Smooth muscle cell (in vitro differentiated cells): ENCODE measurements at regions not wholly inside any gene's neighbourhood (a gene's known extent, or its start where the extent isn't known, plus 50 kb on each side); places are given as distances from the start of the nearest gene placed in this dataset.

Experiments used
- DNase-seq: peaks from one replicate; lab custom pipeline; 2025; ENCODE audit not compliant: unreplicated experiment; lab: John Stamatoyannopoulos, UW
- H2AFZ ChIP-seq: fragments of 200-600 bp; sonication (generic); 2 replicates; pipeline ENCODE4 v1.6.0; 2016; ENCODE audit warnings: antibody characterized with exemption, low read depth, mild to moderate bottlenecking
- H3F3A ChIP-seq: fragments of 200-600 bp; sonication (generic); 2 replicates; pipeline ENCODE4 v1.6.0; 2017; ENCODE audit warnings: antibody characterized with exemption, low read depth
- H3K27ac ChIP-seq: fragments of 200-600 bp; sonication (generic); 2 replicates; pipeline ENCODE4 v1.5.1; 2016; ENCODE audit warnings: low read depth, mild to moderate bottlenecking
- H3K27me3 ChIP-seq: fragments of 200-600 bp; sonication (generic); 2 replicates; pipeline ENCODE4 v1.6.1; 2016; ENCODE audit warnings: low read depth, mild to moderate bottlenecking
- H3K36me3 ChIP-seq: fragments of 200-600 bp; sonication (generic); 2 replicates; pipeline ENCODE4 v1.5.1; 2016; ENCODE audit warnings: low read depth
- H3K4me1 ChIP-seq: fragments of 200-600 bp; sonication (generic); 2 replicates; pipeline ENCODE4 v1.5.1; 2016; ENCODE audit warnings: low read depth
- H3K4me2 ChIP-seq: fragments of 200-600 bp; sonication (generic); 2 replicates; pipeline ENCODE4 v1.6.0; 2016; ENCODE audit warnings: mild to moderate bottlenecking
- H3K4me3 ChIP-seq: fragments of 200-600 bp; sonication (generic); 2 replicates; pipeline ENCODE4 v1.5.1; 2016; ENCODE audit warnings: mild to moderate bottlenecking
- H3K79me2 ChIP-seq: fragments of 200-600 bp; sonication (generic); 2 replicates; pipeline ENCODE4 v1.6.0; 2016; ENCODE audit warnings: low read depth, mild to moderate bottlenecking
- H3K9ac ChIP-seq: fragments of 200-600 bp; sonication (generic); 2 replicates; pipeline ENCODE4 v1.6.0; 2016; ENCODE audit warnings: low read depth
- H3K9me3 ChIP-seq: fragments of 200-600 bp; sonication (generic); replicated peaks from 2 replicates; pipeline ENCODE4 v1.5.1; 2016; ENCODE audit warnings: low read depth
- H4K20me1 ChIP-seq: fragments of 200-600 bp; sonication (generic); 2 replicates; pipeline ENCODE4 v1.6.0; 2016; ENCODE audit warnings: low read depth
- CTCF ChIP-seq: fragments of 200-600 bp; sonication (generic); IDR thresholded peaks from 2 replicates; pipeline ENCODE4 v1.5.1; 2017; ENCODE audit warnings: borderline replicate concordance, mild to moderate bottlenecking, antibody characterized with exemption; ENCODE audit not compliant: insufficient read depth, poor library complexity, severe bottlenecking
- WGBS: methylation state at CpG from one replicate; pipeline ENCODE4 v1.1.7; 2016; ENCODE audit warnings: low lambda C conversion rate; 5-methylcytosine and 5-hydroxymethylcytosine counted together

- no peaks in the 10 kb centered on the region for H3K9me3 ChIP-seq
- no peaks in the 10 kb centered on the region for H3K4me1 ChIP-seq
- no peaks in the 10 kb centered on the region for H3K27me3 ChIP-seq
- no peak for TF ChIP-seq CTCF
- no peak overlapping the region for H3K27ac ChIP-seq
- H3K4me2 ChIP-seq, result no peak overlapping the region
- H3F3A ChIP-seq, result no peaks in the 10 kb centered on the region
- H3K36me3 ChIP-seq, result no peaks in the 10 kb centered on the region
- no peaks in the 10 kb centered on the region for H3K79me2 ChIP-seq
- H3K9ac ChIP-seq, result no peak overlapping the region
- DNase-seq, result no peak
- H4K20me1 ChIP-seq, result no peaks in the 10 kb centered on the region
- WGBS, result 86% methylated on average over 2 of the region's 2 CpGs
- H2AFZ ChIP-seq, result no peak overlapping the region
- H3K4me3 ChIP-seq, result no peak overlapping the region
Measured at GRCh38 chr22:23408321-23408720, 171.8 kb downstream of the IGLL1 start.

GRCh38 chr22:23405366-23405851 is 174.7 kb downstream of the IGLL1 start:
- no peak overlapping the region for H3K9ac ChIP-seq
- no peaks in the 10 kb centered on the region for H3K4me1 ChIP-seq
- no peaks in the 10 kb centered on the region for H3K9me3 ChIP-seq
- no peak overlapping the region for H3K27ac ChIP-seq
- H3K4me2 ChIP-seq, result no peak overlapping the region
- no peaks in the 10 kb centered on the region for H3K36me3 ChIP-seq
- no peaks in the 10 kb centered on the region for H3K27me3 ChIP-seq
- WGBS, result 60% methylated on average over 14 of the region's 16 CpGs
- H2AFZ ChIP-seq, result no peak overlapping the region
- no peak for TF ChIP-seq CTCF
- no peak overlapping the region for H3K4me3 ChIP-seq
- H3F3A ChIP-seq, result no peaks in the 10 kb centered on the region
- H4K20me1 ChIP-seq, result no peaks in the 10 kb centered on the region
- DNase-seq, result no peak
- H3K79me2 ChIP-seq, result no peaks in the 10 kb centered on the region

- Histone ChIP-seq H2AFZ (no peak overlapping the region), H3K27ac (no peak overlapping the region), H3F3A (no peaks in the 10 kb centered on the region), H3K4me1 (no peaks in the 10 kb centered on the region), H3K9me3 (no peaks in the 10 kb centered on the region), H4K20me1 (no peaks in the 10 kb centered on the region), H3K4me3 (no peak overlapping the region), H3K4me2 (no peak overlapping the region), H3K9ac (no peak overlapping the region), H3K27me3 (no peaks in the 10 kb centered on the region), H3K36me3 (no peaks in the 10 kb centered on the region), H3K79me2 (no peaks in the 10 kb centered on the region)
- 75% methylated on average over 11 of the region's 11 CpGs for WGBS
- no peak for DNase-seq
- no peak for TF ChIP-seq CTCF
Measured at GRCh38 chr22:23404689-23405365, 175.3 kb downstream of the IGLL1 start.
